ENCODE measurements at regions not wholly inside any gene's neighbourhood (a gene's known extent, or its start where the extent isn't known, plus 50 kb on each side); places are given as distances from the start of the nearest gene placed in this dataset.

DNA sequence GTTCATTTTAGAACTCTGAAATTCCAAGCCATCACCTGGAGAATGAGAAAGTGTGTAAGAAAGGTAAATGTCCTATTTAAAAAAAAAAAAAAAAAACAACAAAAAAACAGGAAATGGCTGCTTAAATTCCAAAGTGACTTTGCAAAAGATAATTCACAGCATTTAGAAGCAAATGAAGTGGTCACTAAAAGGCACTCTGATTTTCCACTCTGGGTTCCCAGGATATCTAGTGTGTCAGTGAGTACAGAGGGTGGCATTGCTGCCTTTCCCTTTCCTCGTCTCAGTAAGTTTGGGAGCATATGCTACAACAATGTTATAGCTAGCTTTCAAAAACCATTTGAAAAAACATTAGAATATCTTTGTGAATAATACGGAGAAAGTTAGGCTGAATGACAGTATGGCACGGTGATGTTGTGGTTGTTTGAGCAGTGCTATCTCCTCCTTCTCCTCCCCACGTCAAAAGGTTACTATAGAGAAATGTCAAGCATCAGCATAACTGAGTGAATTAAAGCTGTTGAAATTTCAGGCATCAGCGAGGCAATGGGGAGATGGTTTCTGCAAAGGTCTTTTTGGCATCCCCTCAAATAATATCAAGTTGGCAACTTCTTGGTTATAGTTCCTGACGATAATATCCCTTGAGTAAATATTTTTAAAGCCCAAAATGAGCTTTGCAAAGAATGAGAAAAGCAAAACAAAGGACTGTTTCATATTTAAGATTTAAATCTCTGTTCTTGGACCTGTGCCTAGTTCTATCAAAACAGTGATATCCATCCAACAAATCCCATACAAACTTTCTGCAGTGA lies 164.5 kb upstream of the E2F7 start:
- Histone ChIP-seq H4K20me1 (ENCODE audit: control insufficient read depth, insufficient read depth) (no peaks in the 10 kb centered on the region), H3K27ac (ENCODE audit: control insufficient read depth, insufficient read depth) (no peak overlapping the region), H3K4me1 (ENCODE audit: control insufficient read depth, insufficient read depth, low read length) (no peaks in the 10 kb centered on the region), H3K9me3 (replicated peaks; ENCODE audit: control insufficient read depth, insufficient read depth, low read length) (no peaks in the 10 kb centered on the region), H3K4me3 (no peak overlapping the region), H2AFZ (ENCODE audit: control insufficient read depth, low read depth, low read length) (no peak overlapping the region), H3K4me2 (ENCODE audit: control insufficient read depth, insufficient read depth) (no peak overlapping the region), H3K36me3 (ENCODE audit: control insufficient read depth in 2 of 2, insufficient read depth in 2 of 2, low read length in 1 of 2) (no peaks in the 10 kb centered on the region), H3K9ac (ENCODE audit: control insufficient read depth, insufficient read depth, low read length) (no peak overlapping the region), H3K79me2 (ENCODE audit: control insufficient read depth, insufficient read depth, low read length) (no peaks in the 10 kb centered on the region), H3K27me3 (replicated peaks in 1 of 2; ENCODE audit: control insufficient read depth in 2 of 2, insufficient read depth in 2 of 2, low read length in 1 of 2) (no peaks in the 10 kb centered on the region)
- CTCF ChIA-PET = no interaction called here
- WGBS (ENCODE audit: insufficient coverage, insufficient replicate concordance, low lambda C conversion rate, missing lambda C conversion rate) = 20% methylated on average over 6 of the region's 6 CpGs
- no TSS peak for BruUV-seq (replicated peaks)
- POLR2A ChIA-PET = no interaction called here
- in situ Hi-C loops (cut with MboI) = no loop called here
- TF ChIP-seq, protein P1, sequence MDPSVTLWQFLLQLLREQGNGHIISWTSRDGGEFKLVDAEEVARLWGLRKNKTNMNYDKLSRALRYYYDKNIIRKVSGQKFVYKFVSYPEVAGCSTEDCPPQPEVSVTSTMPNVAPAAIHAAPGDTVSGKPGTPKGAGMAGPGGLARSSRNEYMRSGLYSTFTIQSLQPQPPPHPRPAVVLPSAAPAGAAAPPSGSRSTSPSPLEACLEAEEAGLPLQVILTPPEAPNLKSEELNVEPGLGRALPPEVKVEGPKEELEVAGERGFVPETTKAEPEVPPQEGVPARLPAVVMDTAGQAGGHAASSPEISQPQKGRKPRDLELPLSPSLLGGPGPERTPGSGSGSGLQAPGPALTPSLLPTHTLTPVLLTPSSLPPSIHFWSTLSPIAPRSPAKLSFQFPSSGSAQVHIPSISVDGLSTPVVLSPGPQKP (IDR thresholded peaks at IDR 0.05; ENCODE audit: low read depth, low read length) = no peak
- TF ChIP-seq ESRRA (IDR thresholded peaks at IDR 0.05; ENCODE audit: low read length) (no peak), BCL11A (IDR thresholded peaks at IDR 0.05; ENCODE audit: low read depth, low read length) (no peak), FOXK2 (IDR thresholded peaks at IDR 0.05) (no peak), NR2C2 (IDR thresholded peaks at IDR 0.05; ENCODE audit: borderline replicate concordance, control insufficient read depth, insufficient read length, low read depth) (no peak), TAF1 (IDR thresholded peaks at IDR 0.05; ENCODE audit: borderline replicate concordance, low read depth, low read length) (no peak), IKZF1 (conservative IDR thresholded peaks at IDR 0.05) (no peak), PAX8 (IDR thresholded peaks at IDR 0.05) (no peak), MYC (IDR thresholded peaks at IDR 0.05; ENCODE audit: insufficient read depth, insufficient read length, insufficient replicate concordance, low read length, severe bottlenecking) (no peak)
- FAIRE-seq (no peak), DNase-seq (ENCODE audit: low read depth, low spot score) (no peak), ATAC-seq (no peak)
- RAD21 ChIA-PET (ENCODE audit: unreplicated experiment) = no interaction called here
- intact Hi-C loops (cut with micrococcal nuclease; ENCODE audit: unreplicated experiment) = no loop called here
- SMC1A ChIA-PET (ENCODE audit: uncharacterized antibody, unreplicated experiment) = interaction anchor here (0.9 kb wide), 1 partner anchor 11 kb away, joined by 3 read pairs; no protein-coding TSS in a partner anchor

Data from GM12878 (cell line).